HG03108 (cell line): ENCODE measurements at regions not wholly inside any gene's neighbourhood (a gene's known extent, or its start where the extent isn't known, plus 50 kb on each side); places are given as distances from the start of the nearest gene placed in this dataset.

ENCODE experiments used
- ATAC-seq: cut with Tn5 transposase; IDR thresholded peaks from one replicate; pipeline ENCODE4 v1.9.1; 2021; ENCODE audit warnings: moderate library complexity; ENCODE audit not compliant: unreplicated experiment

DNA sequence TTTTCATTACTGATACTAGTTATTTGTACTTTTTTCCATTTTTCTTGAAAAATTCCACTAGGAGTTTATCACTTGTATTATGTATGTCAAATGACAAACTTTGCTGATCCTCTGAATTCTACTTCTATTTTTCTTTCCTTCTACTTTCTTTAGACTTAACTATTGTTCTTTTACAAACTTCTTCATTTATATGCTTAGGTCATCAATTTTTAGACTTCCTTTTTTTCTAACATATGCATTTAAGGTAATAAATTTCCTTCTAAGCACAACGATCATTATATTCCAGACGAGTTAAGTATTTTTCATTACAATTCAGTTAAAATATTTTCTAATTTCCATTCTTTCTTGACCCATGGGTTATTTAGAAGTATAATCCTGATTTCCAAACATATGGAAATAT is 240.8 kb downstream of the NHLRC3 start:
- ATAC-seq = no peak

DNA sequence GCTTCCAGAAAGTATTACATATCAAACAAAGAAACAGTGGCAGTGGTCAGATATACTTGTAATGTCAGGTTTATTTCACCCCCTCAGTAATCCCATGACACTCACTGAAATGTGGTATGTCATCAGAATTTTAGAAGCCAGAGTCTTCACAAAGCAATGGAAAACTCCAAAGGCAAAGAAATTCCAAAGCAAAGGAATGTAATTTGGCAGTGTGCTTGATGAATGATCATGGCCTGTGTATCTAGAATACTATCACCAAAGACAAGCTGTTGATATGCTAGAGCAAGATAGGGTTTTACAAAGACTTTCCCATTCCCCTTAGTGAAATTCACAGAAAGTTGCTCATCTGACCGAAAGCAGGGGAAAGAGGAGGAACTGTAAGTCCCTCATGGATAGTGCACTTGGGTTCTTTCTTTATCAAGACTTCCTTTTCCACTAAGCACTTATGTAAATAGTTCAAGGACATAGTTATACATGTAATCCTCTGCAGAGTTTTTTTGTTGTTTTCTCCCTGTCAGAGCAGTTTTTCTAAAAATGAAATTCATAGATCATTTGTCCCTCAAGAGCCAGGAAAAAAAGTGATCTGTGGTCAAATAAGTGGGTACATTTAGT is 243.4 kb downstream of the NHLRC3 start:
- ATAC-seq = no peak

DNA sequence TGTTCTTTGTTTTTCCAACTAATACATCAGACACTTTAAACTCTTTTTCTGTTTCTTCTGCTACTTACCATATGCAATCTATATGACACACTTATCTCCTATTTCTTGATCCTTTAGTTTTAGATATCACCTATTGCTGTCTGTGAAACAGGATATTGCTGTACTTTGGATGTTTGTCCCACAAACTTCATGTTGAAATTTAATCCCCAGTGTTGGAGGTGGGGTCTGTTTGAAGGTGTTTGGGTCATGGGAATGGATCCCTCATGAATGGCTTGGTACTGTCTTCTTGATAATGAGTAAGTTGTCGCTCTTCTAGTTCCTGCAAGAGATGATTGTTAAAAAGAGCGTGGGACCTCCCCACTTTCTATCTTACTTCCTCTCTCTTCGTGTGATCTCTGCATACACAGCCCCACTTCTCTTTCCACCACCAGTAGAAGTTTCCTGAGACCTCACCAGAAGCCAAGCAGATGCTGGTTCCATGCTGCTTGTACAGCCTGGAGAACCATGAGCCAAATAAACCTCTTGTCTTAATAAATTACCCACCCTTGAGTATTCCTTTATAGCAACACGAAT is 244.2 kb downstream of the NHLRC3 start:
- peak; percentile 94 for ATAC-seq

DNA sequence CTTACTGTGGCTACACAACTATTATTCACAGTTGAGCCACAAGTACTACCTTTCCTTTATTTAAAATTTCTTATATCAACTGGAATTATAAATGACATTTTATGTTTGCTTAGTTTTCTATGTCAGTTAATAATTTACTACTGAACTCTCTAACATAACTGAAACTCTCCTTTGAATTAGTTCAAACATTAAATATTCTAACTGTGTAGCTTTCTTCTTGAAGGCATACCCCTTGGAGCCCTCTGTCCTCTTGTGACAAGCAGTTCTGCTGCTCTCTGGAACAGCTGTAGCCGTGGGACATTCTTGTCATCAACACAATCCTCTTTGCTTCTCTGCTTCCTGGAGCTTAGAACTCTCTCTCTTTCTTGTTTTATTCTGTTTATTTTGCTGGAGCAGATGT is 244.8 kb downstream of the NHLRC3 start:
- no peak for ATAC-seq

DNA sequence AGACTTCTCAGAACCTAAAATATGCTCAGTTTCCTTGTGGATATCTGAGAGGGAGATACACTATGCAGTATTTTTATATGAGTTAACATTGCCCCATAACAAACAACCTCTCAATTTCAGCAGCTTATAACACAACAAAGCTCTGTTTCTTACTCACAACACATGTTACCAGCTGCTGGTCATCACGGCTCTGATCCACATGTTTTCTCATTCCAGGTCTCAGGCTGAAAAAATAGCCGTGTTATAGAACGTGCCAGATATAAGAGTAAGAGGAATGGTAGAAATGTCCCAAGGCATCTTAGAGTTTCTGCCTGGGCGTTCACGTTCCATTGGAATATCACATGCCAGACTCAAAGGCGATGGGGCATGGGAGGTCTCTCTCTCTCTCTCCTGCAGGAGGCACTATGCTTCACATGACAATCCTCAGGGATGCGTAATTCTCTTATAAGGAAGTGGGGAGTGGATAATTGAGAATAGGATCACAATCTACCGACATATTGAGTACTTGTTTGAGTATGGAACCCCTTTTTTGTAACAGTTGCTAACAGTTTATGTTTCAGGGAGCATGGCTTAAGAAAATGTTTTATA is 246.6 kb downstream of the NHLRC3 start:
- ATAC-seq = no peak
